ENCODE measurements at regions not wholly inside any gene's neighbourhood (a gene's known extent, or its start where the extent isn't known, plus 50 kb on each side); places are given as distances from the start of the nearest gene placed in this dataset.

DNA sequence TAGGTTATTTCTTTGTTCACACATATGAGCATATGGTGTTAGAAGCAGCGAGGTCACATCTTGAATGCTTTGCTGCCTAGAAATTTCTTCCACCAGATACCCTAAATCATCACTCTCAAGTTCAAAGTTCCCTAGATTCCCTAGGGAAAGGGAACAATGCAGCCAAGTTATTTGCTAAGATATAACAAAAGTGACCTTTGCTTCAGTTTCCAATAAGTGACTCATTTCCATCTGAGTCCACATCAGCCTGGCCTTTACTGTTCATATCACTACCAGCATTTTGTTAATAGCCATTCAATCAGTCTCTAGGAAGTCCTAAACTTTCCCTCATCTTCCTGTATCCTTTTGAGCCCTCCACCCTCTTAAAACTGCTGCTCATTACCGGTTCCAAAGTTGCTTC is 1502.5 kb downstream of the KCNT2 start:
- H3K9me3 Mint-ChIP-seq, result peaks cover 20% of the 10 kb centered on the region
- no peaks in the 10 kb centered on the region for H3K36me3 ChIP-seq (ENCODE audit: control insufficient read depth, insufficient read depth, low read length)
- no peaks in the 10 kb centered on the region for H3K4me1 ChIP-seq (ENCODE audit: control insufficient read depth, insufficient read depth, low read length)
- no peak overlapping the region for H3K27ac Mint-ChIP-seq
- no peaks in the 10 kb centered on the region for H3K36me3 Mint-ChIP-seq (ENCODE audit: low read depth)
- H3K27me3 ChIP-seq (ENCODE audit: control insufficient read depth, insufficient read depth, low read length, poor library complexity, severe bottlenecking), result no peaks in the 10 kb centered on the region
- peaks cover 3% of the 10 kb centered on the region for H3K9me3 ChIP-seq (ENCODE audit: control insufficient read depth, low read length)
- H3K4me3 Mint-ChIP-seq, result no peak overlapping the region
- no peak for DNase-seq
- no peak for TF ChIP-seq CTCF (conservative IDR thresholded peaks at IDR 0.05)
- no peak overlapping the region for H3K27ac ChIP-seq (ENCODE audit: low read depth, low read length)
- no peaks in the 10 kb centered on the region for H3K27me3 Mint-ChIP-seq (ENCODE audit: insufficient read depth)
- WGBS, 2 experiments (ENCODE audit: insufficient coverage in 1 of 2, insufficient read length in 1 of 2), result 0 to 50% methylated on average over 1 to 2 of the region's 2 CpGs
- H3K4me1 Mint-ChIP-seq, result no peaks in the 10 kb centered on the region
- H3K4me3 ChIP-seq (ENCODE audit: low read length), result no peak overlapping the region
- no peak overlapping the region for H3K9ac ChIP-seq (ENCODE audit: extremely low read depth, low read length, poor library complexity, severe bottlenecking)

- Mint-ChIP-seq H3K4me3 (no peak overlapping the region), H3K27ac (no peak overlapping the region), H3K27me3 (ENCODE audit: insufficient read depth) (no peaks in the 10 kb centered on the region), H3K4me1 (no peaks in the 10 kb centered on the region), H3K36me3 (ENCODE audit: low read depth) (no peaks in the 10 kb centered on the region), H3K9me3 (peaks cover 20% of the 10 kb centered on the region)
- Histone ChIP-seq H3K4me1 (ENCODE audit: control insufficient read depth, insufficient read depth, low read length) (no peaks in the 10 kb centered on the region), H3K4me3 (ENCODE audit: low read length) (no peak overlapping the region), H3K9me3 (ENCODE audit: control insufficient read depth, low read length) (peaks cover 3% of the 10 kb centered on the region), H3K36me3 (ENCODE audit: control insufficient read depth, insufficient read depth, low read length) (no peaks in the 10 kb centered on the region), H3K9ac (ENCODE audit: extremely low read depth, low read length, poor library complexity, severe bottlenecking) (no peak overlapping the region), H3K27ac (ENCODE audit: low read depth, low read length) (no peak overlapping the region), H3K27me3 (ENCODE audit: control insufficient read depth, insufficient read depth, low read length, poor library complexity, severe bottlenecking) (no peaks in the 10 kb centered on the region)
- TF ChIP-seq CTCF (conservative IDR thresholded peaks at IDR 0.05), result peak; percentile 18
- no peak for DNase-seq
- 39% methylated on average over 2 of the region's 2 CpGs; no CpG with 5 or more reads in 1 of the 2 experiments for WGBS, 2 experiments (ENCODE audit: insufficient coverage in 1 of 2, insufficient read length in 1 of 2)
Observed at GRCh38 chr1:195105281-195105680, 1503.0 kb downstream of the KCNT2 start.

DNA sequence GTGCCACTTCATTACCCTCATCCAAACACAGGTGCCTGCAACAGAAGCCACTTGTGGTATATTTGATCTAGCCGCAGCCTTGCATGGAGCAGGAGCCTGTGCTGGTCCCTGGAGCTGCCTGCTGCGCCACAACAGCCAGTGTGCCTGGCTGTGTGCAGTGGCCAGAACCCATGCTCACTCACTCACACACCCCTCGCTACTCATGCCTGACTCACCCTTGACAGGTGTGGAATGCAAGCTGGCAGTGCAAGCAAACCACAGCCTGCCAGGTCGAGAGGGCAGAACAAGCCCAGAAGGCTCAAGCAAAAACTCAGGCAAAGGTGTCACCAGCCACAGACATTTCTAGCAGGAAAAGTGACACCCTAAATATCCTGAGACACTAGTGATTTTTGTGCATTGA is 1510.9 kb downstream of the KCNT2 start:
- H3K4me3 Mint-ChIP-seq, result no peak overlapping the region
- H3K27me3 Mint-ChIP-seq (ENCODE audit: insufficient read depth), result no peaks in the 10 kb centered on the region
- H3K27me3 ChIP-seq (ENCODE audit: control insufficient read depth, insufficient read depth, low read length, poor library complexity, severe bottlenecking), result no peaks in the 10 kb centered on the region
- H3K4me1 ChIP-seq (ENCODE audit: control insufficient read depth, insufficient read depth, low read length), result no peaks in the 10 kb centered on the region
- no peaks in the 10 kb centered on the region for H3K36me3 Mint-ChIP-seq (ENCODE audit: low read depth)
- DNase-seq, result peak; percentile 35
- H3K27ac Mint-ChIP-seq, result no peak overlapping the region
- no peak overlapping the region for H3K27ac ChIP-seq (ENCODE audit: low read depth, low read length)
- H3K4me1 Mint-ChIP-seq, result no peaks in the 10 kb centered on the region
- no peak overlapping the region for H3K9ac ChIP-seq (ENCODE audit: extremely low read depth, low read length, poor library complexity, severe bottlenecking)
- no peak overlapping the region for H3K4me3 ChIP-seq (ENCODE audit: low read length)
- TF ChIP-seq CTCF (conservative IDR thresholded peaks at IDR 0.05), result no peak
- WGBS, 2 experiments (ENCODE audit: insufficient coverage in 1 of 2, insufficient read length in 1 of 2), result 57 to 87% methylated on average over 1 to 4 of the region's 4 CpGs
- H3K9me3 Mint-ChIP-seq, result no peaks in the 10 kb centered on the region
- no peaks in the 10 kb centered on the region for H3K9me3 ChIP-seq (ENCODE audit: control insufficient read depth, low read length)
- H3K36me3 ChIP-seq (ENCODE audit: control insufficient read depth, insufficient read depth, low read length), result no peaks in the 10 kb centered on the region
